GM12892 (cell line): ENCODE measurements at regions not wholly inside any gene's neighbourhood (a gene's known extent, or its start where the extent isn't known, plus 50 kb on each side); places are given as distances from the start of the nearest gene placed in this dataset.
A peak's percentile ranks its signal among the peaks of the same experiment; 100 is the strongest.

ENCODE experiments used
- DNase-seq: peaks from one replicate; pipeline ENCODE4 v3.0.0; 2011; ENCODE audit not compliant: insufficient read length
- FAIRE-seq: peaks from 2 replicates; lab custom pipeline; 2011; peaks lifted over from hg19 to GRCh38; lab: Jason Lieb, UNC
- POLR2A ChIP-seq: IDR thresholded peaks from 2 replicates; pipeline ENCODE4 v1.6.1; 2011; ENCODE audit warnings: low read depth, low read length, control low read depth
- POLR2AphosphoS5 ChIP-seq: IDR thresholded peaks from 2 replicates; pipeline ENCODE4 v1.6.1; 2011; ENCODE audit warnings: low read depth, low read length, control low read depth
- TAF1 ChIP-seq: IDR thresholded peaks from 2 replicates; pipeline ENCODE4 v1.6.1; 2011; ENCODE audit warnings: low read depth, mild to moderate bottlenecking, control low read depth, low read length, borderline replicate concordance

- TF ChIP-seq POLR2A (no peak), POLR2AphosphoS5 (no peak), TAF1 (no peak)
- FAIRE-seq (no peak), DNase-seq (no peak)
Observed at GRCh38 chr3:22920006-22920405, 283.1 kb upstream of the UBE2E2 start.

GRCh38 chr3:22922317-22922716 lies 280.8 kb upstream of the UBE2E2 start:
- no peak for DNase-seq
- peak; percentile 33 for FAIRE-seq
- TF ChIP-seq POLR2A (no peak), TAF1 (no peak), POLR2AphosphoS5 (no peak)

- no peak for TF ChIP-seq POLR2A
- TF ChIP-seq TAF1 = no peak
- no peak for TF ChIP-seq POLR2AphosphoS5
- DNase-seq (no peak), FAIRE-seq (no peak)
Observed at GRCh38 chr3:22923711-22924110, 279.4 kb upstream of the UBE2E2 start.

- no peak for DNase-seq
- FAIRE-seq = no peak
- TF ChIP-seq TAF1 (no peak), POLR2AphosphoS5 (no peak), POLR2A (no peak)
Observed at GRCh38 chr3:22928216-22929110, 274.7 kb upstream of the UBE2E2 start.

DNA sequence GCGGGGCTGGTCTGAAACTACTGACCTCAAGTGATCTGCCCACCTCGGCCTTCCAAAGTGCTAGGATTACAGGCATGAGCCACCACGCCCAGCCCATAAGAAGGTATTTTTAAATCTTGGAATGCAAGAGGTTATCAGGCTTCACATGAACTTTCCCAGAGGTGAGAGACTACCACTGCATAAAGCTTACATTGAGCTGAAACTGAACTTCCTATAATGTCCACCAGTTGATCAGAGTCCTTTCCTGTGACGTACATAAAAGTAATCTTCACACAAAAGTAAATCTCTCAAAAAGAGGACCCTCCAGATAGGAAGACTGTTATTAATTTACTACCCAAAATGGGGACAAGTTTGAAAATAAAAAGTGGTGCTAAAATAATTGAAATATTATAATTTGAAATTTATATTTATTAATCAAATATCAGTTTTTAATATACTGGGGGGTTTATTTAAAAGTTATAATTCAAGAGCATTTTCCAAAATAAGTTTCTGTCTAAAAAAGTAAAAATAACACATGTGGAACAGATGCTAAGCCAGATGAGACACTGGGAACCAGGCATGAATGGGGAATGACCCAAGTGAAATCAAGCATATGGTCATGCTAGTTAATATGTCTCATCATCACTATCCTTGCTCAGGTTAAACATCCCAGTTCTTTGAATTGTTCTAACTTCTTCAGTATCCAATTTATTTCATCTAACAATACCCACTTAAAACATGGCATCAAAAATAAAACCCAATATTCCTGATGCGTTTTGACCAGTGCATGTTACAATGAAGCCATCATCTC lies 269.9 kb upstream of the UBE2E2 start:
- TF ChIP-seq TAF1 (no peak), POLR2A (no peak), POLR2AphosphoS5 (no peak)
- DNase-seq (no peak), FAIRE-seq (no peak)

DNA sequence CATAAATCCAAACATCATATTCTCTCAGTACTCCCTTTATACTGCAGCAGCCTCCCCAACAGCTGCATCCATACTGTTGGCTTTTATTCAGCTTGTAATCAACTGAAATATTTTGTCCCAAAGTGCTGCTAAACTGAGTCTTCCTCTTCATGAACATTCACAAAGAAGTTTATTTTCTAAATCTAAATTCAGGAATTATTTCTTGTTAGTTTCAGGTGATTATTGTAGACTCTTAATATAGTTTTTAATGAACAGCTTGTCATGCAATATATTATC lies 269.3 kb upstream of the UBE2E2 start:
- DNase-seq (no peak), FAIRE-seq (no peak)
- TF ChIP-seq POLR2A (no peak), POLR2AphosphoS5 (no peak)

- DNase-seq (no peak), FAIRE-seq (peak; percentile 21)
- no peak for TF ChIP-seq POLR2A
Observed at GRCh38 chr3:22935040-22935439, 268.1 kb upstream of the UBE2E2 start.

GRCh38 chr3:22937536-22937935 lies 265.6 kb upstream of the UBE2E2 start:
- no peak for TF ChIP-seq POLR2A
- TF ChIP-seq POLR2AphosphoS5 = no peak
- TF ChIP-seq TAF1 = no peak
- DNase-seq (no peak), FAIRE-seq (no peak)

DNA sequence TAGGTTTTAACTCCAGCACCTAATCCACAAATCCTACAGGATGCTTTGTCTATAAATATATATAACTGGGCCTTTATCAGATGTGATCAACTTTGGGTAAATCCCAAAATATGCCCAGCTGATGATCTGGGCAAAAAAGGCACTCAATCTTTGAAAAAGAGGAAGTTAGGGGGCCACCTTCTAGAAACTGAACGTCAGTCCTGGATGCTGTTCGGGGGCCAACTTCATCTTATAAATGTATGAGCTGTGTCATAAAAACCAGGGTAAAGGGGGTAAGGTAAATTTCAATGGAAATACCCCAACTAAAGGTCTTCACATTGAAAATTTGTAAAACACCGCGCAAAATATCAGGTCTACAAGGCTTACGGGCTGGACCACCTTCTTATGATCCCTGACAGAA lies 264.4 kb upstream of the UBE2E2 start:
- FAIRE-seq = no peak
- no peak for TF ChIP-seq TAF1
- TF ChIP-seq POLR2A = no peak
- no peak for TF ChIP-seq POLR2AphosphoS5

GRCh38 chr3:22939349-22939748 lies 263.8 kb upstream of the UBE2E2 start:
- no peak for TF ChIP-seq TAF1
- no peak for TF ChIP-seq POLR2A
- TF ChIP-seq POLR2AphosphoS5 = no peak
- DNase-seq (no peak), FAIRE-seq (no peak)

More for the DNA sequence above, 264.4 kb upstream of the UBE2E2 start:
- no peak for DNase-seq

- DNase-seq (no peak), FAIRE-seq (no peak)
- no peak for TF ChIP-seq POLR2AphosphoS5
- no peak for TF ChIP-seq POLR2A
- TF ChIP-seq TAF1 = no peak
Observed at GRCh38 chr3:22940285-22940684, 262.8 kb upstream of the UBE2E2 start.

DNA sequence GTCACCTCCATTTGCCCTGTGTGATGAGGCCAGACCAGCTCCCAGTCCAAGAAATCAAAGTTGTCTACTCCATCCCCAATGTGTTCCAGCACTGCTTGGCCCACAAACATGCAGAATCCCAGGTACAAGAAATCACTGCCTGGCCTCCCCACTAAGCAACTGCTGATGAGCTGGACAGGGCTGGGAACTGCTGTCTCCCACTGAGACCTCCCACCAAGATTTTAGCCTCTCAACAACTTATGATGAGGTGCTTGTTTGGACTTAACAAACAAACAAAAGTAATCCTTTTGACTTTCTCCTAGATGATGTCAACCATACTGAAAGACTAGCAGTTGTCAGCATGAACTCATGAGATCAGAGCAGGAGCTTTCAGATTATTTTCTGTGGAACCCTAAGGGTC lies 260.1 kb upstream of the UBE2E2 start:
- FAIRE-seq (no peak), DNase-seq (no peak)
- no peak for TF ChIP-seq TAF1
- TF ChIP-seq POLR2AphosphoS5 = no peak
- TF ChIP-seq POLR2A = no peak
